Fibroblast of the aortic adventitia (primary cell): ENCODE measurements at regions not wholly inside any gene's neighbourhood (a gene's known extent, or its start where the extent isn't known, plus 50 kb on each side); places are given as distances from the start of the nearest gene placed in this dataset.
"Not testable (repeated sequence)": the region's sequence is repeated elsewhere in the genome, so short reads cannot be mapped to it uniquely, and the experiment has no call there.

Experiments used
- DNase-seq: peaks from one replicate; pipeline ENCODE4 v3.0.0-alpha.2; 2010; ENCODE audit warnings: low read depth
- H3K4me3 ChIP-seq: 2 replicates; pipeline ENCODE4 v1.5.1; 2011; ENCODE audit warnings: low read depth, mild to moderate bottlenecking, control low read depth, low read length, moderate library complexity
- CTCF ChIP-seq: IDR thresholded peaks from 2 replicates; pipeline ENCODE4 v1.5.1; 2011; ENCODE audit warnings: mild to moderate bottlenecking, low read length, control low read depth, inconsistent platforms; ENCODE audit not compliant: insufficient read depth

- TF ChIP-seq CTCF: no peak
- no peak for DNase-seq
- H3K4me3 ChIP-seq: no peak overlapping the region
Observed at GRCh38 chr15:25173241-25174028, 218.6 kb downstream of the SNRPN start.

DNA sequence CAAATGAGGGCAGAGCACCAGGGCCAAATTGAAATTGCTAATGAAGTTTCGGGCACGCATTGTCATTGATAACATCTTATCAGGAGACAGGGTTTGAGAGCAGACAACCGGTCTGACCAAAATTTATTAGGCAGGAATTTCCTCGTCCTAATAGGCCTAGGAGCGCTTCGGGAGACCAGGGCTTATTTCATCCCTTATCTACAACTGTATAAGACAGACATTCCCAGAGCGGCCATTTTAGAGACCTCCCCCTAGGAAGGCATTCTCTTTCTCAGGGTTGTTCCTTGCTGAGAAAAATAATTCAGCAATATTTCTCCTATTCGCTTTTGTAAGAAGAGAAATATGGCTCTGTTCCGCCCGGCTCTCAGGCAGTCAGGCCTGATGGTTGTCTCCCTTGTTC is 219.4 kb downstream of the SNRPN start:
- H3K4me3 ChIP-seq, DNase-seq: not testable (repeated sequence)

GRCh38 chr15:25175033-25175788 is 220.4 kb downstream of the SNRPN start:
- TF ChIP-seq CTCF: no peak
- H3K4me3 ChIP-seq: no peak overlapping the region
- DNase-seq: no peak

GRCh38 chr15:25175789-25176615 is 221.2 kb downstream of the SNRPN start:
- TF ChIP-seq CTCF: no peak
- no peak for DNase-seq

DNA sequence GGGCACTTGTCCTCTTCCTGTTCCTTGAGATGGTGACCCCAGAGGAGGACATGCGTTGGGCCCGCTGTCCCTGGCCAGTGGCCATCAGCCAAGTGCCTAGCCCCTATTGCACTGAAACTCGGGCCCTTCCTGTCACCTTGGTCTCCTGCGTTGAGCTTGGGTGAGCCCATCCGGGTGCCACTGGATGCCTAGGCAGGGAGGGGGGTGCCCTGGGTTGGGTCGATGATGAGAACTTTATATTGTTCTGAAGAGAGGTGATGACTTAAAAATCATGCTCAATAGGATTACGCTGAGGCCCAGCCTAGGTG is 221.8 kb downstream of the SNRPN start:
- DNase-seq: no peak
- TF ChIP-seq CTCF: no peak
- H3K4me3 ChIP-seq: no peak overlapping the region

More at GRCh38 chr15:25175789-25176615, 221.2 kb downstream of the SNRPN start:
- no peak overlapping the region for H3K4me3 ChIP-seq

- no peak overlapping the region for H3K4me3 ChIP-seq
- DNase-seq: no peak
- no peak for TF ChIP-seq CTCF
Observed at GRCh38 chr15:25176991-25177954, 222.5 kb downstream of the SNRPN start.
